ENCODE measurements at regions not wholly inside any gene's neighbourhood (a gene's known extent, or its start where the extent isn't known, plus 50 kb on each side); places are given as distances from the start of the nearest gene placed in this dataset.

DNA sequence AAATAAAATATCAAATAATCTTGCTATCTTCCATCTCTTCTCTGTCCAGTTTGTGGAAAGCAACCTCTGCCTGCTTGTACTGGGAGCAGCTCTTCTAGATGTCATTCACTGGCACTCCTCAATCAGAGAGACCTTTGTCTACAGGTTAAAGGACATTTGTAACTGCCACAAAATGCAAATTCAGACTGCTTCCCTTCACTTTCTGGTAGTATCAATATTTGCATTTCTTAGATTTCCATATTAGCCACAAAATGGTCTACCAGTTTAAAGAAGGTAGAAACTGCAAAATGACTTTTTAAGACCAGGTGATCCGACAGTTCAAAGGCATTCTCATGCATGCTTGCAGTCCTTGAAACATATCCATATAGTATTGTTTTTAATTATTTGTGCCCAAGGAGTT lies 51.7 kb upstream of the RCN1 start:
- H3K4me1 ChIP-seq (ENCODE audit: control insufficient read depth, insufficient read depth, low read depth, low read length) = no peaks in the 10 kb centered on the region
- H3K27me3 ChIP-seq (ENCODE audit: control insufficient read depth in 1 of 2, insufficient read depth in 1 of 2, low read length in 2 of 2) = peaks cover 0 to 3% of the 10 kb centered on the region in 2 experiments
- no peaks in the 10 kb centered on the region for H3K9me3 ChIP-seq (ENCODE audit: control insufficient read depth, low read length)
- WGBS = no CpG with 5 or more reads among the region's 1 CpG
- H2AK5ac ChIP-seq (ENCODE audit: low read length, severe bottlenecking) = no peak overlapping the region
- no peak overlapping the region for H3K4me2 ChIP-seq (ENCODE audit: low read length, poor library complexity, severe bottlenecking)
- no peak overlapping the region for H3K14ac ChIP-seq (ENCODE audit: low read length in 2 of 2)
- no peak overlapping the region for H3K9ac ChIP-seq (ENCODE audit: low read length)
- no peak overlapping the region for H2BK5ac ChIP-seq (ENCODE audit: low read depth, low read length, poor library complexity, severe bottlenecking)
- H3K18ac ChIP-seq (ENCODE audit: low read depth in 1 of 2, low read length in 2 of 2) = no peak overlapping the region
- no peak overlapping the region for H4K8ac ChIP-seq (ENCODE audit: low read length)
- H3K4me3 ChIP-seq (ENCODE audit: insufficient read depth in 1 of 2, low read depth in 1 of 2, low read length in 2 of 2) = no peak overlapping the region
- no peak for DNase-seq
- no peaks in the 10 kb centered on the region for H3K79me1 ChIP-seq (replicated peaks; ENCODE audit: low read length, poor library complexity, severe bottlenecking)
- no peak overlapping the region for H2BK15ac ChIP-seq (ENCODE audit: low read depth, poor library complexity, severe bottlenecking)
- H3K36me3 ChIP-seq (ENCODE audit: control insufficient read depth in 1 of 2, insufficient read depth in 2 of 2, low read depth in 1 of 2, low read length in 2 of 2) = no peaks in the 10 kb centered on the region
- H4K91ac ChIP-seq (ENCODE audit: low read length) = no peak overlapping the region
- H3K27ac ChIP-seq (ENCODE audit: low read length, poor library complexity, severe bottlenecking) = no peak overlapping the region
- H2BK12ac ChIP-seq (ENCODE audit: low read length in 2 of 2) = no peak overlapping the region
- H3K4ac ChIP-seq (ENCODE audit: low read depth in 1 of 2, low read length in 2 of 2) = no peak overlapping the region
- H2AFZ ChIP-seq (ENCODE audit: low read depth, low read length) = no peak overlapping the region
- H2BK120ac ChIP-seq (ENCODE audit: low read depth, low read length) = no peak overlapping the region
- H3K23ac ChIP-seq (ENCODE audit: low read length in 2 of 2) = no peak overlapping the region

DNA sequence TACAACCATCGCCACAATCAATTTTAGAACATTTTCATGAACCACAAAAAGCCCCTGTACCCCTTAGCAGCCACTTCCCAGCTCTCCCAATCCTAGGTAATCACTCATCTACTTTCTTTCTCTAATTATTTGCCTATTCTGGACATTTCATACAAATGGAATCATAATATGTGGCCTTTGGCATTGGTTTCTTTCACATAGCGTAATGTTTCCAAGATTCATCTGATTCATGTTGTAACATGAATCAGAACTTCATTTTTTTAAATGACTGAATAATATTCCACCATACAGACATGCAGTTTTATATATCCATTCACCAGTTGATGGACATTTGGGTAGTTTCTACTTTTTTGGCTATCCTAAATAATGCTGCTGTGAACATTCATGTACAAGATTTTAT lies 56.2 kb upstream of the RCN1 start:
- Histone ChIP-seq H2BK120ac (ENCODE audit: low read depth, low read length) (no peak overlapping the region), H3K9me3 (ENCODE audit: control insufficient read depth, low read length) (no peaks in the 10 kb centered on the region), H3K4me1 (ENCODE audit: control insufficient read depth, insufficient read depth, low read depth, low read length) (no peaks in the 10 kb centered on the region), H4K91ac (ENCODE audit: low read length) (no peak overlapping the region), H3K4ac (ENCODE audit: low read depth in 1 of 2, low read length in 2 of 2) (no peak overlapping the region), H3K36me3 (ENCODE audit: control insufficient read depth in 1 of 2, insufficient read depth in 2 of 2, low read depth in 1 of 2, low read length in 2 of 2) (no peaks in the 10 kb centered on the region), H2AK5ac (ENCODE audit: low read length, severe bottlenecking) (no peak overlapping the region), H3K27me3 (ENCODE audit: control insufficient read depth in 1 of 2, insufficient read depth in 1 of 2, low read length in 2 of 2) (peaks cover 0 to 1% of the 10 kb centered on the region in 2 experiments), H3K4me2 (ENCODE audit: low read length, poor library complexity, severe bottlenecking) (no peak overlapping the region), H3K9ac (ENCODE audit: low read length) (peak overlapping the region; percentile 76), H3K23ac (ENCODE audit: low read length in 2 of 2) (no peak overlapping the region), H2BK15ac (ENCODE audit: low read depth, poor library complexity, severe bottlenecking) (no peak overlapping the region), H2BK12ac (ENCODE audit: low read length in 2 of 2) (no peak overlapping the region), H2AFZ (ENCODE audit: low read depth, low read length) (no peak overlapping the region), H3K14ac (ENCODE audit: low read length in 2 of 2) (no peak overlapping the region), H3K4me3 (ENCODE audit: insufficient read depth in 1 of 2, low read depth in 1 of 2, low read length in 2 of 2) (peak overlapping the region in 1 of 2 experiments; percentile 47), H3K27ac (ENCODE audit: low read length, poor library complexity, severe bottlenecking) (no peak overlapping the region), H2BK5ac (ENCODE audit: low read depth, low read length, poor library complexity, severe bottlenecking) (no peak overlapping the region), H3K79me1 (replicated peaks; ENCODE audit: low read length, poor library complexity, severe bottlenecking) (no peaks in the 10 kb centered on the region), H3K18ac (ENCODE audit: low read depth in 1 of 2, low read length in 2 of 2) (no peak overlapping the region), H4K8ac (ENCODE audit: low read length) (no peak overlapping the region)
- WGBS = 95% methylated on average over 1 of the region's 2 CpGs
- no peak for DNase-seq

DNA sequence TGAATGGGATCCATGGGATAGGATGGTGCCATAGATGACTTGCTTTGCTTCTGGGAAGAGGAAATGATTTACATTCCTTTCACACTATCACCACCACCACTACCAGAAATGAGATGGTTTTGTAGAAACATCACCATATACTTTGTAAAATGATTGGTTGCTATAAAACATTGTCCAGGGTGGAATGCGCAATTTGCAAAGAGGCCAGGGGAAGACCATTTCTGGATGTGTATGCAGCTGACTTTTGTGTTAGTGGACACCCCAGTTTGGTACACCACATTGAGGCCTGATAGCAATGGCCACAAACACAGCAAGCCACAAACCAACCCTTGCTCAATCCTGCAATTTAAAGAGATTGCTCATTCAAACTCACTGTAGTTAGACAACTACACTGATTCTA lies 56.7 kb upstream of the RCN1 start:
- Histone ChIP-seq H3K4me3 (ENCODE audit: insufficient read depth in 1 of 2, low read depth in 1 of 2, low read length in 2 of 2) (peak overlapping the region in 1 of 2 experiments; percentile 47), H3K18ac (ENCODE audit: low read depth in 1 of 2, low read length in 2 of 2) (no peak overlapping the region), H3K9ac (ENCODE audit: low read length) (peak overlapping the region; percentile 76), H4K8ac (ENCODE audit: low read length) (no peak overlapping the region), H2BK12ac (ENCODE audit: low read length in 2 of 2) (no peak overlapping the region), H3K14ac (ENCODE audit: low read length in 2 of 2) (no peak overlapping the region), H3K9me3 (ENCODE audit: control insufficient read depth, low read length) (no peaks in the 10 kb centered on the region), H3K36me3 (ENCODE audit: control insufficient read depth in 1 of 2, insufficient read depth in 2 of 2, low read depth in 1 of 2, low read length in 2 of 2) (no peaks in the 10 kb centered on the region), H2AFZ (ENCODE audit: low read depth, low read length) (no peak overlapping the region), H3K27me3 (ENCODE audit: control insufficient read depth in 1 of 2, insufficient read depth in 1 of 2, low read length in 2 of 2) (no peaks in the 10 kb centered on the region), H2BK120ac (ENCODE audit: low read depth, low read length) (no peak overlapping the region), H3K79me1 (replicated peaks; ENCODE audit: low read length, poor library complexity, severe bottlenecking) (no peaks in the 10 kb centered on the region), H3K27ac (ENCODE audit: low read length, poor library complexity, severe bottlenecking) (no peak overlapping the region), H2BK5ac (ENCODE audit: low read depth, low read length, poor library complexity, severe bottlenecking) (no peak overlapping the region), H3K4me2 (ENCODE audit: low read length, poor library complexity, severe bottlenecking) (no peak overlapping the region), H2BK15ac (ENCODE audit: low read depth, poor library complexity, severe bottlenecking) (no peak overlapping the region), H3K4me1 (ENCODE audit: control insufficient read depth, insufficient read depth, low read depth, low read length) (no peaks in the 10 kb centered on the region), H3K23ac (ENCODE audit: low read length in 2 of 2) (no peak overlapping the region), H3K4ac (ENCODE audit: low read depth in 1 of 2, low read length in 2 of 2) (no peak overlapping the region), H2AK5ac (ENCODE audit: low read length, severe bottlenecking) (no peak overlapping the region), H4K91ac (ENCODE audit: low read length) (no peak overlapping the region)
- peak; percentile 79 for DNase-seq
- WGBS = 86% methylated on average over 1 of the region's 1 CpG

DNA sequence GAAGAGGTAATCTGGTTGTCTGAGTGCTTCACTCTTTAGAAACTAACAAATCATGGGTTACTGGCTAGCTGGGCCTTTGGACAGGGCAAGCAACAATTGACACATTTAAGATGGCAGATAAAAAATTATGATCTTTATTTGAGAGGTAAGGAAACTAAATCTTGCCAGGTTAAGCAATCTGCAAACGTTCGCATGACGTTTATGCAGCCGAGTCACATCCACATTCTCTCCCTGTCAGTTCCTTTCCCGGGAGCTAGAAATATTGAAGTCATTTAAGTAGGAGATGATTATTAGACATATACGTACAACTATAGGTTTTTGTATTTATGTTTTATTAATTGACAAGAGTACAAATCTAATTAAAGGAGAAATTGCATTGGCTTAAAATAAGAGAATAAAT lies 57.4 kb upstream of the RCN1 start:
- Histone ChIP-seq H3K36me3 (ENCODE audit: control insufficient read depth in 1 of 2, insufficient read depth in 2 of 2, low read depth in 1 of 2, low read length in 2 of 2) (no peaks in the 10 kb centered on the region), H3K27ac (ENCODE audit: low read length, poor library complexity, severe bottlenecking) (no peak overlapping the region), H3K14ac (ENCODE audit: low read length in 2 of 2) (no peak overlapping the region), H3K9me3 (ENCODE audit: control insufficient read depth, low read length) (no peaks in the 10 kb centered on the region), H4K91ac (ENCODE audit: low read length) (no peak overlapping the region), H3K4me3 (ENCODE audit: insufficient read depth in 1 of 2, low read depth in 1 of 2, low read length in 2 of 2) (no peak overlapping the region), H4K8ac (ENCODE audit: low read length) (no peak overlapping the region), H2AK5ac (ENCODE audit: low read length, severe bottlenecking) (no peak overlapping the region), H3K79me1 (replicated peaks; ENCODE audit: low read length, poor library complexity, severe bottlenecking) (no peaks in the 10 kb centered on the region), H3K4me1 (ENCODE audit: control insufficient read depth, insufficient read depth, low read depth, low read length) (no peaks in the 10 kb centered on the region), H3K9ac (ENCODE audit: low read length) (peak overlapping the region; percentile 76), H3K4me2 (ENCODE audit: low read length, poor library complexity, severe bottlenecking) (no peak overlapping the region), H2BK15ac (ENCODE audit: low read depth, poor library complexity, severe bottlenecking) (no peak overlapping the region), H2BK5ac (ENCODE audit: low read depth, low read length, poor library complexity, severe bottlenecking) (no peak overlapping the region), H3K4ac (ENCODE audit: low read depth in 1 of 2, low read length in 2 of 2) (no peak overlapping the region), H2BK120ac (ENCODE audit: low read depth, low read length) (no peak overlapping the region), H2BK12ac (ENCODE audit: low read length in 2 of 2) (no peak overlapping the region), H3K23ac (ENCODE audit: low read length in 2 of 2) (no peak overlapping the region), H3K27me3 (ENCODE audit: control insufficient read depth in 1 of 2, insufficient read depth in 1 of 2, low read length in 2 of 2) (no peaks in the 10 kb centered on the region), H3K18ac (ENCODE audit: low read depth in 1 of 2, low read length in 2 of 2) (no peak overlapping the region), H2AFZ (ENCODE audit: low read depth, low read length) (no peak overlapping the region)
- no peak for DNase-seq
- WGBS = 79% methylated on average over 4 of the region's 6 CpGs
